SK-N-MC (cell line): ENCODE measurements at regions not wholly inside any gene's neighbourhood (a gene's known extent, or its start where the extent isn't known, plus 50 kb on each side); places are given as distances from the start of the nearest gene placed in this dataset.

Experiments
- EZH2 ChIP-seq: fragments of 200-600 bp; sonication (generic); IDR thresholded peaks from one replicate; pipeline ENCODE4 v1.6.1; 2017; ENCODE audit warnings: antibody characterized with exemption
- FOXP2 ChIP-seq: optimal IDR thresholded peaks from 2 replicates; pipeline ENCODE3; 2011; ENCODE audit warnings: mild to moderate bottlenecking, moderate library complexity; ENCODE audit not compliant: insufficient read depth; ENCODE audit errors: extremely low read length, control extremely low read depth
- POLR2AphosphoS5 ChIP-seq: IDR thresholded peaks from 2 replicates; pipeline ENCODE4 v1.6.1; 2012; ENCODE audit warnings: mild to moderate bottlenecking, low read depth, low read length, borderline replicate concordance

DNA sequence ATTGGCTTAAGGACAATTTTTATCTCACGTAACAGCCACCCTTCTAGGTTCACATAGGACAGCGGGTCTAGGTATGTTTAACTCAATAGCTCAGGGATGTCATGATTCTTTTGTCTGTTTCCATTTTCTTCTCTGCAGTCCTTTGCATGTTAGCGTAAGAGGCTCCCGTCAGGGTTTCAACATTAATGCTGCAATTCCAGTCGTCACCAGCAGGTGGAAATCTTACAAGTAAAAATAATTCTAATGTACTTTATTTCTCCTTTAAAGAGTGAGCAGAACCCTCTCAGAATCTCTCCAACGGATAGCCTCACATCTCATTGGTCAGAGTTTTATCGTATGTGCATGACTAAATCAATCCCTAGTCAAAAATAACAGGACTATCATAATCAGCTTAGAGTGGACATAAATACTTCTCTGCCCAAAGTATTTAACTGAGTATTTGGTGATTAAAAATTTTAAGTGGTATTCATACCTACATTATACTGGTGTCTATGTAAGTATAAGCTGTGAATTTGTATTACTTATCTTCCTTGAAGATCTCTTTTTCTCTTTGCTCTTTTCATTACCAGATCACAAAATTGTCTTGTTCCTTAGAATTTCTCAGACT, 487.2 kb upstream of the GCFC2 start:
- TF ChIP-seq POLR2AphosphoS5 (no peak), EZH2 (no peak), FOXP2 (no peak)
